H1 (cell line): ENCODE measurements at regions not wholly inside any gene's neighbourhood (a gene's known extent, or its start where the extent isn't known, plus 50 kb on each side); places are given as distances from the start of the nearest gene placed in this dataset.

Source experiments
- CTCF ChIA-PET: fragments of 300-600 bp; sonication (Branson Sonifier 250); formaldehyde crosslinking; loops from one replicate; lab custom pipeline; 2021; ENCODE audit not compliant: partially characterized antibody; lab: Charles Lee
- POLR2A ChIA-PET: fragments of 300-600 bp; sonication (Branson Sonifier 250); formaldehyde crosslinking; loops from one replicate; lab custom pipeline; 2021; ENCODE audit warnings: inconsistent platforms; ENCODE audit not compliant: partially characterized antibody; lab: Charles Lee
- DNase-seq, 2 experiments: peaks; one replicate each; pipeline versions ENCODE4 v3.0.0 to v3.0.0-alpha.2; 2010 to 2022; ENCODE audit warnings: low spot score in 2 of 2, low read depth in 1 of 2, mixed read lengths in 1 of 2
- FAIRE-seq: peaks from 2 replicates; lab custom pipeline; 2011; peaks lifted over from hg19 to GRCh38; lab: Jason Lieb, UNC
- H2AFZ ChIP-seq: 2 replicates; pipeline ENCODE4 v1.8.1; 2012; ENCODE audit warnings: low read length, inconsistent platforms
- H2AK5ac ChIP-seq: 2 replicates; pipeline ENCODE4 v1.6.1; 2013; ENCODE audit warnings: low read depth, low read length
- H2BK120ac ChIP-seq: replicated peaks from 2 replicates; pipeline ENCODE3; 2013; ENCODE audit warnings: low read depth, low read length, inconsistent platforms
- H2BK12ac ChIP-seq: 2 replicates; pipeline ENCODE4 v1.6.1; 2013; ENCODE audit warnings: low read depth, low read length
- H2BK15ac ChIP-seq: 2 replicates; pipeline ENCODE4 v1.6.1; 2013; ENCODE audit warnings: low read length
- H2BK20ac ChIP-seq: 2 replicates; pipeline ENCODE4 v1.6.1; 2013; ENCODE audit warnings: low read length
- H2BK5ac ChIP-seq: 2 replicates; pipeline ENCODE4 v1.6.1; 2013; ENCODE audit warnings: low read depth, low read length
- H3K14ac ChIP-seq: 2 replicates; pipeline ENCODE4 v1.6.1; 2013; ENCODE audit warnings: inconsistent platforms; ENCODE audit not compliant: insufficient read length
- H3K18ac ChIP-seq: 2 replicates; pipeline ENCODE4 v1.6.1; 2013; ENCODE audit warnings: low read length; ENCODE audit errors: extremely low read depth
- H3K23ac ChIP-seq: 2 replicates; pipeline ENCODE4 v1.6.1; 2013; ENCODE audit warnings: inconsistent platforms; ENCODE audit not compliant: insufficient read length
- H3K23me2 ChIP-seq: 2 replicates; pipeline ENCODE4 v1.6.1; 2013; ENCODE audit warnings: low read depth, low read length
- H3K27ac ChIP-seq: 2 replicates; pipeline ENCODE4 v1.6.1; 2011; ENCODE audit warnings: low read depth, low read length, inconsistent platforms
- H3K27me3 ChIP-seq, 4 experiments: replicated peaks in 1 of 4; 1 replicate in 1 of 4; 2 replicates in 3 of 4; pipeline versions ENCODE4 v1.6.1 to v1.8.1; 2011 to 2013; ENCODE audit warnings: low read length in 3 of 4, mild to moderate bottlenecking in 3 of 4, inconsistent platforms in 2 of 4, mixed read lengths in 2 of 4, moderate library complexity in 1 of 4; ENCODE audit not compliant: control insufficient read depth in 3 of 4, insufficient read depth in 3 of 4; ENCODE audit errors: extremely low read depth in 1 of 4
- H3K36me3 ChIP-seq, 4 experiments: 2 replicates each; pipeline versions ENCODE4 v1.6.1 to v1.8.1; 2011 to 2013; ENCODE audit warnings: mild to moderate bottlenecking in 4 of 4, low read length in 3 of 4, moderate library complexity in 2 of 4, control low read depth in 1 of 4, inconsistent platforms in 1 of 4; ENCODE audit not compliant: insufficient read depth in 4 of 4, control insufficient read depth in 2 of 4
- H3K4ac ChIP-seq: replicated peaks from 2 replicates; pipeline ENCODE3; 2013; ENCODE audit warnings: low read length, low read depth, mixed read lengths, inconsistent platforms; ENCODE audit not compliant: insufficient read length
- H3K4me1 ChIP-seq, 4 experiments: replicated peaks in 1 of 4; 1 replicate in 1 of 4; 2 replicates in 3 of 4; pipeline versions ENCODE4 v1.6.1 to v1.8.1; 2011 to 2013; ENCODE audit warnings: low read length in 3 of 4, inconsistent platforms in 2 of 4, mixed read lengths in 1 of 4; ENCODE audit not compliant: insufficient read depth in 4 of 4, control insufficient read depth in 3 of 4
- H3K4me2 ChIP-seq, 2 experiments: 2 replicates each; pipeline versions ENCODE4 v1.6.1 to v1.8.1; 2011 to 2013; ENCODE audit warnings: low read depth in 2 of 2, low read length in 2 of 2, control low read depth in 1 of 2, inconsistent platforms in 1 of 2, mild to moderate bottlenecking in 1 of 2; ENCODE audit not compliant: insufficient read depth in 1 of 2
- H3K4me3 ChIP-seq, 4 experiments: fragments of 200-600, 300-600 bp in 1 of 4; sonication (generic), shearing (Covaris generic), sonication (Bioruptor Twin) in 1 of 4; 2 replicates each; pipeline versions ENCODE4 v1.5.1 to v1.8.1; 2011 to 2016; ENCODE audit warnings: low read length in 4 of 4, low read depth in 3 of 4, control low read depth in 2 of 4, inconsistent platforms in 2 of 4, mild to moderate bottlenecking in 2 of 4, mixed read lengths in 1 of 4, moderate library complexity in 1 of 4; ENCODE audit not compliant: insufficient read depth in 2 of 4; ENCODE audit errors: extremely low read depth in 1 of 4
- H3K56ac ChIP-seq: replicated peaks from 2 replicates; pipeline ENCODE3; 2013; ENCODE audit warnings: low read depth, mild to moderate bottlenecking, mixed read lengths, low read length, inconsistent platforms; ENCODE audit not compliant: insufficient read length
- H3K79me1 ChIP-seq: 2 replicates; pipeline ENCODE4 v1.6.1; 2013; ENCODE audit warnings: low read depth, low read length, control low read depth
- H3K79me2 ChIP-seq, 2 experiments: 2 replicates each; pipeline versions ENCODE4 v1.6.1 to v1.8.1; 2012 to 2013; ENCODE audit warnings: low read length in 2 of 2, mild to moderate bottlenecking in 2 of 2, inconsistent platforms in 1 of 2; ENCODE audit not compliant: insufficient read depth in 2 of 2, control insufficient read depth in 1 of 2
- H3K9ac ChIP-seq, 4 experiments: replicated peaks in 1 of 4; 1 replicate in 1 of 4; 2 replicates in 3 of 4; pipeline versions ENCODE4 v1.6.1 to v1.8.1; 2011 to 2013; ENCODE audit warnings: low read depth in 3 of 4, low read length in 3 of 4, control low read depth in 2 of 4, mild to moderate bottlenecking in 2 of 4, moderate library complexity in 2 of 4, inconsistent platforms in 1 of 4; ENCODE audit errors: extremely low read depth in 1 of 4
- H3K9me3 ChIP-seq, 2 experiments: 2 replicates each; pipeline versions ENCODE4 v1.6.1 to v1.8.1; 2012 to 2013; ENCODE audit warnings: mild to moderate bottlenecking in 2 of 2, moderate library complexity in 2 of 2, control low read depth in 1 of 2, inconsistent platforms in 1 of 2, low read depth in 1 of 2, low read length in 1 of 2, mixed read lengths in 1 of 2; ENCODE audit not compliant: insufficient read depth in 2 of 2
- H4K20me1 ChIP-seq, 2 experiments: replicated peaks in 1 of 2; 2 replicates each; pipeline versions ENCODE3 to v1.8.1; 2011 to 2013; ENCODE audit warnings: inconsistent platforms in 2 of 2, low read length in 2 of 2, mild to moderate bottlenecking in 1 of 2; ENCODE audit not compliant: insufficient read depth in 2 of 2, control insufficient read depth in 1 of 2
- H4K5ac ChIP-seq: 2 replicates; pipeline ENCODE4 v1.6.1; 2013; ENCODE audit warnings: low read length, low read depth, mixed read lengths, inconsistent platforms; ENCODE audit not compliant: insufficient read length
- H4K8ac ChIP-seq: 2 replicates; pipeline ENCODE4 v1.8.0; 2013; ENCODE audit warnings: mild to moderate bottlenecking, moderate library complexity, low read length, inconsistent platforms; ENCODE audit not compliant: insufficient read depth; ENCODE audit errors: extremely low read depth
- H4K91ac ChIP-seq: replicated peaks from 2 replicates; pipeline ENCODE3; 2013; ENCODE audit warnings: low read length, mixed read lengths, inconsistent platforms; ENCODE audit not compliant: insufficient read length
- CHD1 ChIP-seq: IDR thresholded peaks from 2 replicates; pipeline ENCODE4 v1.6.1; 2012; ENCODE audit warnings: low read depth, low read length, improper control_type of control experiment
- E2F6 ChIP-seq: IDR thresholded peaks from 2 replicates; pipeline ENCODE4 v1.6.1; 2012; ENCODE audit warnings: inconsistent platforms
- KDM4A ChIP-seq: IDR thresholded peaks from one replicate; pipeline ENCODE4 v1.7.1; 2012; ENCODE audit warnings: low read depth, mild to moderate bottlenecking, moderate library complexity, low read length, inconsistent platforms; ENCODE audit not compliant: severe bottlenecking
- WGBS, 2 experiments: shearing (Covaris generic) in 1 of 2; methylation state at CpG; one replicate each; pipeline versions ENCODE4 v1.1.6 to v1.1.7; 2013 to 2015; ENCODE audit warnings: low lambda C conversion rate in 2 of 2, mixed read lengths in 2 of 2, inconsistent platforms in 1 of 2, low coverage in 1 of 2, missing lambda C conversion rate in 1 of 2; ENCODE audit not compliant: insufficient replicate concordance in 2 of 2, insufficient coverage in 1 of 2, insufficient read length in 1 of 2; ENCODE audit errors: extremely low coverage in 1 of 2, missing lambda C conversion rate in 1 of 2; 5-methylcytosine and 5-hydroxymethylcytosine counted together

DNA sequence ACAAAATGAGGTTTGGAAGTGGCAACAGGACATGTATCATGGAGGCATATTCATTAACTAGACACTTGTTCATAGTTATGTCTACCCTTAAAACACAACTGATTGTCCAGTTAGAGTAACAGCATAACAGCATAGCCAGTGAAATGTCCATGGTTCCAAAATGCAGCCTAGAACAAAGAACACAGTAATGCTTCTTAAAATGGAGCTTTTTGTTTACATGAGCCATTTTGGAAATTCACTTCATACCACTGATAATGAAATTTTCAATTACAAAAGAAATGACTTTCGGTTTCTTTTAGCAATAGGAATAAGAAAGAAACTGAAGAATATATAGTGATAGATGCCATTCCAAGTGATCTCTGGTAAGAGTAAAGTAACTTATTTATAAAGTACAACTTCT, 111.1 kb upstream of the DST start:
- no peak overlapping the region for H2BK20ac ChIP-seq
- no peak overlapping the region for H3K4me3 ChIP-seq
- H4K91ac ChIP-seq: no peak overlapping the region
- H3K36me3 ChIP-seq: no peaks in the 10 kb centered on the region
- WGBS, 2 experiments: 81% methylated on average over 1 of the region's 1 CpG; no CpG with 5 or more reads in 1 of the 2 experiments
- no peak overlapping the region for H3K9ac ChIP-seq
- no peak overlapping the region for H3K23ac ChIP-seq
- H3K23me2 ChIP-seq: no peaks in the 10 kb centered on the region
- TF ChIP-seq CHD1 (no peak), E2F6 (no peak), KDM4A (no peak)
- peaks cover 5% of the 10 kb centered on the region for H3K79me1 ChIP-seq
- H2AK5ac ChIP-seq: no peak overlapping the region
- CTCF ChIA-PET: interaction anchor here (0.6 to 3.0 kb wide), 4 partner anchors 8 to 95 kb away, joined by 3 to 16 read pairs (median 6); no protein-coding TSS in a partner anchor
- no peak overlapping the region for H3K4ac ChIP-seq
- DNase-seq (no peak), FAIRE-seq (no peak)
- peaks cover 0 to 18% (median 15%) of the 10 kb centered on the region in 4 experiments; a peak in 6 of 7 replicates for H3K4me1 ChIP-seq
- no peak overlapping the region for H4K8ac ChIP-seq
- no peak overlapping the region for H3K14ac ChIP-seq
- no peak overlapping the region for H2BK5ac ChIP-seq
- H3K4me2 ChIP-seq: no peak overlapping the region
- no peak overlapping the region for H3K56ac ChIP-seq
- H3K18ac ChIP-seq: no peak overlapping the region; the same call in 1 of the 2 replicates
- H2BK15ac ChIP-seq: no peak overlapping the region
- H2BK120ac ChIP-seq: no peak overlapping the region
- H3K79me2 ChIP-seq: peaks cover 6 to 92% of the 10 kb centered on the region in 2 experiments; a peak in 3 of 4 replicates
- no peaks in the 10 kb centered on the region for H3K27me3 ChIP-seq
- POLR2A ChIA-PET: no interaction called here
- H4K20me1 ChIP-seq: peaks cover 0 to 6% of the 10 kb centered on the region in 2 experiments
- H4K5ac ChIP-seq: no peak overlapping the region
- H3K9me3 ChIP-seq: no peaks in the 10 kb centered on the region
- H2AFZ ChIP-seq: no peak overlapping the region
- H2BK12ac ChIP-seq: no peak overlapping the region
- no peak overlapping the region for H3K27ac ChIP-seq
